T-helper 2 cell treated with Interferon-gamma antibody and Interleukin-4, amounts not matched to agents 100 ng/mL and 5 ng/mL, for 36 hours (primary cell): ENCODE measurements at regions not wholly inside any gene's neighbourhood (a gene's known extent, or its start where the extent isn't known, plus 50 kb on each side); places are given as distances from the start of the nearest gene placed in this dataset.
"Not testable (repeated sequence)": the region's sequence is repeated elsewhere in the genome, so short reads cannot be mapped to it uniquely, and the experiment has no call there.

Source experiments
- intact Hi-C: fragments of 100-400 bp; cut with micrococcal nuclease; formaldehyde crosslinking; loops from one replicate; pipeline ENCODE4 v1.15.1; 2023

DNA sequence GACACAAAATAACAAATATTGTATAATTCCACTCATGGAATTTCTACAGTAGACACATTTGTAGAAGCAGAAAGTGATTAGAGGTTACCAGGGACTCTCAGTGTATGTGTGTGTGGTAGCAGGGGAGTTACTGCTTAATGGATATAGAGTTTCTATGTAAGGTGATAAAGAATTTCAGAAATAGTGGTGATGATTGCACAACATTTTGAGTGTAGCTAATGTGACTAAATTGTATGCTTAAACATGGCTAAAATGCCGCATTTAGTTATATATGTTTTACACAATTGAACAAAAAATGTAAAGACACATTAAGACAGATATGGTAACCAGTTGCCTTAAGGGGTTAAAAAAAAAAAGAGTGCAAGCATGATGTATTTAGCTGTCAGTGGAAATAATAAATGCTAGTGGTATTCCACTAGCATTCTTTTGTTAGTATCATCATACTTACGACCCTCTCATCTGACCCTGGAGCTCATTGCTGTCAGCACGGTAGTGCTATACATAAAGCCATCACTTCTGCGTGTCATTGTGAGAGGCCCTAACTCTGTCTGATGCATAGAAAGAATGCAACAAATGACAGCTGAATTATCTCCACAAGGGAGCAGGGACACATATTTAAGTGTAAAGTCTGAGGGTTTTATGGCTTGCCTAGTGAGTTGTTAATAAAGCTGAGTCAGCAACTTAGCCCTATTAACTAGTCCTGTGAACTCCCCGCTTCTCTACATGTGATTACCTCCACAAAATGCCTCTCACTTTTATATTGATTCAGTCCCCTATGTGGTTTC lies 134.1 kb upstream of the RXFP2 start:
- intact Hi-C loops = no loop called here

- intact Hi-C loops = not testable (repeated sequence)
These were observed 131.8 kb upstream of the RXFP2 start for GRCh38 chr13:31607531-31607930.

- intact Hi-C loops = not testable (repeated sequence)
These were observed 130.5 kb upstream of the RXFP2 start for GRCh38 chr13:31608780-31609179.

- intact Hi-C loops = no loop called here
These were observed 128.9 kb upstream of the RXFP2 start for GRCh38 chr13:31610270-31610998.

DNA sequence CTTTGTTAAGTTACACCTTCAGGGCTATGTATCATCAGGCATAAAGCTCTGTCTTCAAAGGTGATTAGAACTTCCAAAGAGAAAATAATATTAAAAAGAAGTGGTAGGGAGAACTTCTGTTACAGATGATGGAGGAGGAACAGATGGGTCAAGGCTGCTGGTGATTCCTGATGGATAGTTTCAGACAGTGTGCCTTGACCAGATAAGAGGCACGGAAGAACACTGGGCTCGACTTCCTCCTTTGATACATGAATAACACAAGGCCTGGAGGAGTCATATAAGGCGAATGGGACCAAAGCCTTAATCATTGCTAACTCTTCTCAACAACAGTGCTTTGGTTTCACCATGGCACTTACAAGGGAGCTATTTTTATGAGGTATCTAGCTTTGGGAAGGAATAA lies 128.1 kb upstream of the RXFP2 start:
- intact Hi-C loops = no loop called here

- intact Hi-C loops = no loop called here
These were observed 125.3 kb upstream of the RXFP2 start for GRCh38 chr13:31614073-31614472.

DNA sequence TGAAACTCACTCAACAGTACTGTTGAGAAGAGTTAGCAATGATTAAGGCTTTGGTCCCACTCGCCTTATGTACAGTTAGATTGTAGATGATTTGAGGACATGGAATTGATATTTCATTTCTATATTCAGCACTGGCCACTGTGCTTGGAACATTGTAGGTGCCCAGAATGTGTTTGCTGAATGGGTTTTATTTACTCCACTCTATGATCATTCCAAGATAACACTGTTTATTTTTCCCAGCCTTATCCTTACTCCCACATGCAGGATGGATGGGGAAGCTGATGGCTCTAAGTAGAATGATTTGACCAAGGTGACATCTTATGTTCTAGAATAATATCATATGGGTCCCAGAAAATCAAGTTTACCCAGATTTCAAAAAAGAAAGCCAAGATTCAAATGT lies 124.6 kb upstream of the RXFP2 start:
- intact Hi-C loops = no loop called here

GRCh38 chr13:31625115-31625514 lies 114.2 kb upstream of the RXFP2 start:
- intact Hi-C loops = no loop called here

GRCh38 chr13:31627097-31627845 lies 112.1 kb upstream of the RXFP2 start:
- intact Hi-C loops = no loop called here

DNA sequence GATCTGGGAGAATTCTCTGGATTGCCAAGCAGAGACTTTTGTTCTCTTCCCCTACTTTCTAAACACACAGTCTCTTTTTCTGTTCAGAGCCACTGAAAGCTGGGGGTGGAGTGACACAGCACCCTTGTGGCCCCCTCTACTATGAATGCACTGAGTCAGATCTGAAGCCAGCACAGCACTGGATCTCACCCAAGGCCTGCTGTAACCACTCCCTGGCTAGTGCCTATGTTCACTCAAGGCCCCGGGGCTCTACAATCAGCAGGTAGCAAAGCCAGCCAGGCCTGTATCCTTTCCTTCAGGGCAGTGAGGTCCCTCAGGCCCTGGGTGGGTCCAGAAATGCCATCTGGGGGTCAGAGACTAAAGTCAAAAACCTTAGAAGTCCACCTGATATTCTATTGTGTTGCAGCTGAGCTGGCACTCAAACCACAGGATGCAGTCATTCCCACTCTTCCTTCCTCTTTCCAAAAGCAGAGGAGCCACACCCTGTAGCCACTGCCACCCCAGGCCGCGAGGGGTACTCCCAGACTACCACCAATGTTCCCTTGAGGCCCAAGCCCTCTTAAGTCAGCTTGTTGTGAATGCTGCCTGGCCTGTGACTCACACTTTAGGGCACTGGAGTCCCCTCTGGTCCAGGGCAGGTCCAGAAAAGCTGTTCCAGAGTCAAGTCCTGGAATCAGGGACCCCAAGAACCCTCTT lies 110.1 kb upstream of the RXFP2 start:
- intact Hi-C loops = no loop called here

DNA sequence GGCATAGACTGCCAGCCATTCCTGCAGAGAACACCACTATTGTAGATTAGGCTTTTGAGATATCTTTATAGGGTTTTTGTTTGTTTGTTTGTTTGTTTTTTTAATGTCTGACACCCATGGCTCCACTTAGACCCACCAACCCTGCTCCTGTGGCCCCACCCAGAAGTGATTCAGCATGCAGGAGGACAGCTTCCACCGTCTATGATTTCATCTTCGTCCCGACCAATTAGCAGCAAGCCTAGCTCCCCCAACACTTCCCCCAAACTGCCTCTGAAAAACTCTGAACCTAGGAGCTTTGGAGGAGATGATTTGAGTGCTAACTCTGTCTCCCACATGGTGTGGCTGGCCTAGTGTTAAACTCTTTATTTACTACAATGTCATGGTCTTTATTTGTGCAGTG lies 108.3 kb upstream of the RXFP2 start:
- intact Hi-C loops = no loop called here

DNA sequence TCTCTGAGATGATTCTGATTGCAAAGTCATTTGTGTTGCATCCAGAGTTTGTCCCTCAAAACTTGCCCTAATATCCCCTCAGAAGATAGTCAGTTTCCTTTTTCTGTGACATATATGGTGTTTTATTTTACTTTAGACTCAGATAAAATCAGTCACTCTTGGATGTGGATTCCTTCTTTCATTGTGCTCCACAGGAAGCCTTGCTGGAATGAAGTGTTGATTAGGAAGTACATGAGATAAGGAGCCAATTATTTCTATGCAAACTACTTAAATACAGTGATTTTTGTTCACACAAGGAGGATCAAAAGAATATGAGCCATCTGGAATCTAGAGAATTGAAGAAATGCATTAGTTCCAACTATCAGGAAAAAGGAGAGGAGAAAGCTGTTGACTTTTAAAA lies 107.6 kb upstream of the RXFP2 start:
- intact Hi-C loops = no loop called here

DNA sequence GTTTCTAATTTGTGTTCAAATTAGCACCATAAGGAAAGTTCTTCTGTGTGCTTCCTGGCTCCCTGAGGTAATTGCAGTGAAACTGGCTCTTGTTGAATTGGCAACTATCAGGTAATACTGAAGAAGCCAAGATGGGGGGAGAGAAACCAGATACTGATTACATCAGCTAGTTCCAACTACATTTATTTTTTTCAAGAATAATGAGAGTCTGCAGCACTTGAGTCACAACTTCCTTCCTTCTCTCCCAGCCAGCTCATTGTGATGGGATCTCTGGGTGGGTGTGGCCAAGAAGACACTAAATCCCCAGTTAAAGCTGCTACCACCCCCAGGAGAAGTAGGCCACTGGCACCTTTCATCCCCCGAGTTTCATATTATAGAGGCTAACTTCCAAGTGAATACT lies 100.7 kb upstream of the RXFP2 start:
- intact Hi-C loops = no loop called here

DNA sequence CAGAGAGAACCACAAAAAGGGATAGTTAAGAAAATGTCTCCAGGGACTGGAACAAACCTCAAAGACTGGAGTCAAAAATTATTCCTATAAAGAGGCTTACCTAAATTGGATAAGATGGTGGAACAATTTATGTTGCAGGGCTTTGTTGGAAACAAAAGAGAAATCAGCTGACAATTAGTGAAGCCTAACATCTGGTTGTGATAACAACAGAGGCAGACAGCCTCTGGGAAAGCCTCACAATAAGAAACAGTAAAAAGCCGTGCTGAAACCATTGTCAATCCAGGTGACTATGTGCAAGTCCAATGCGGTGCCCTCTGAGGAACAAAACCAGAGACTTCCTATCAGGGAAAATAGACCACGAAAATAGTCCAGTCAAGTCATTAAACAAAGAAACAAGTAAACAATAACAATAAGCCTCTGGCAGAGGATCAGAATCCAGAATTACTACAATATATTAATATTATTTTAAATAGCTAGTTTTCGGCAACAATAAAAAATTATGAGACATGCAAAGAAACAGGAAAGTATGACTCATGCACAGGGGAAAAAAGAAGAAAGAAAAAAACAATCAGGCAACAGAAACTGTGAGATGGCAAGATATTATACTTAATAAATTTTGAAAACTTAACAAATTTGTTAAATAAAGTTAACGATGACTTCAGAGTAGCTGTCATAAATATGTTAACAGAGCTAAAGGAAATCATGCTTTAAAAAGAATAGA lies 99.7 kb upstream of the RXFP2 start:
- intact Hi-C loops = no loop called here

DNA sequence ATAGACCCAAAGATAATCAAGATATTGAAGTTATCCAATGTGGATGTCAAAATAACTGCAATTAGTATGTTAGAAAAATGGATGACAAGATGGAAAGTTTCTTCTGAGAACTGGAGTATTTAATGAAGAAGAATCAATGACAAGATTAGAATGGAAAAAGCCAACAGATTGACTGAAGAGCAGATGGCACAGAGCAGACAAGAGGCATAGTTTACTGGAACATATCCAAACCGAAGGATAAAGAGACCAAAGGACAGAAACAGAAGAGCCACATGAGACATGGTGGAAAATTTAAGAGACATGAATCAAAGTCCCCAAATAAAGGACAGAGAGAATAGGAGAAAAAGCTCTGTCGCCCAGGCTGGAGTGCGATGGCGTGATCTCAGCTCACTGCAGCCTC lies 89.6 kb upstream of the RXFP2 start:
- intact Hi-C loops = no loop called here

GRCh38 chr13:31653730-31654129 lies 85.6 kb upstream of the RXFP2 start:
- intact Hi-C loops = no loop called here

- intact Hi-C loops = no loop called here
These were observed 75.3 kb upstream of the RXFP2 start for GRCh38 chr13:31663880-31664585.

- intact Hi-C loops = no loop called here
These were observed 68.3 kb upstream of the RXFP2 start for GRCh38 chr13:31670831-31671617.

DNA sequence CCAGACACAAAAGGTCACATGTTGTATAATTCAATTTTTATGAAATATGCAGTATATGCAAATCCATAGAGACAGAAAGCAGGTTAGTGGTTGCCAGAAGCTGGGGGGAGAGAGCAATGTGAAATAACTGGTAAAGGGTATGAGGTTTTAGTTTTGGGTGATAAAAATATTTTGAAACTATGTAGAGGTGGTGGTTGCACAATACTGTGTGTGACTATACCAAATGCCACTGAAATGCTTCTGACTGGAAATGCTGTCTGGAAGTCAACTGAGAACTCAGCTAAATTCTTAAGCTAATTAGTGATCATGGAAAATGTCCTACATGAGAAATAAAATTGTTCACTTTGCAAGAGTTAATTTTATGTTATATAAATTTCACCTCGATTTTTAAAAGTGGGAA lies 65.3 kb upstream of the RXFP2 start:
- intact Hi-C loops = no loop called here
